ENCODE measurements at regions not wholly inside any gene's neighbourhood (a gene's known extent, or its start where the extent isn't known, plus 50 kb on each side); places are given as distances from the start of the nearest gene placed in this dataset.

DNA sequence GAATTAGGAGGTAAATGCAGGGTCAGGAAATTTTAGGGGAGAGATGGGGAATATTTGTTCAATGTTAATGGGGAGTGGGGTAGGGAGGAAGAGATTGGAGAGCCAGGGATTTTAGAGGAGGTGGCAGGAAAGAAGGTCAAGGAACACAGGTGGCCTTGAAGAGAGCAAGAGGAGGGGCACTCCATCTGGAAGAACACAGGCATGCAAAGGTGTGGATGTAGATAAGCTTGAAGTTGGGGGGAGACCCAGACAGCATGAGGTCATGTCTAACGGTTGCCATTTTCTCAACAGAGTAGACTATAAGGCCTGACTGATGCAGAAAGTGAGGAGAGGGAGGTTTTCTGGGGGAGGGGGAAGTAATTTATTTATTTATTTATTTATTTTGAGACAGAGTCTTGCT lies 77.5 kb downstream of the MAIP1 start:
- H3K4me3 ChIP-seq (ENCODE audit: low read depth, low read length): no peak overlapping the region
- TF ChIP-seq CTCF (IDR thresholded peaks at IDR 0.05; ENCODE audit: low read depth, low read length): no peak

DNA sequence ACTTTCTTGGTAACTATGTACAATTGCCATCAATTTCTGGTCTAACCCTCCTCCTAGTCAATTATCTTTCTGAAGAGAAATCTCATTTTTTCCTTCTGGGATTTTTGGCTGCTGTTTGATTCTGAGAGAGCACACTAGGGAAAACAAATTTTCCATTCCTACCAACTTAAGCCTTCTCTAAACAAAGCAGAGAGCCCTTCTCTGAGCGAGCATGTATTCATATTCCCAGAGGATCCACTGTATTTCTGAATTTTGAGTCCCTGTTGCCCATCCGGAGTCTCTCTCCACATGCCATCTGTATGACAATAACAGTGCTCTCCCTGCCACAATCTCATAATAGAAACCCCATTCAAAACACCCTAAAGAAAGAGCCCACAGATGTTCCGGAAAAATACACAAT lies 78.5 kb downstream of the MAIP1 start:
- no peak for TF ChIP-seq CTCF (IDR thresholded peaks at IDR 0.05; ENCODE audit: low read depth, low read length)
- H3K4me3 ChIP-seq (ENCODE audit: low read depth, low read length): no peak overlapping the region

DNA sequence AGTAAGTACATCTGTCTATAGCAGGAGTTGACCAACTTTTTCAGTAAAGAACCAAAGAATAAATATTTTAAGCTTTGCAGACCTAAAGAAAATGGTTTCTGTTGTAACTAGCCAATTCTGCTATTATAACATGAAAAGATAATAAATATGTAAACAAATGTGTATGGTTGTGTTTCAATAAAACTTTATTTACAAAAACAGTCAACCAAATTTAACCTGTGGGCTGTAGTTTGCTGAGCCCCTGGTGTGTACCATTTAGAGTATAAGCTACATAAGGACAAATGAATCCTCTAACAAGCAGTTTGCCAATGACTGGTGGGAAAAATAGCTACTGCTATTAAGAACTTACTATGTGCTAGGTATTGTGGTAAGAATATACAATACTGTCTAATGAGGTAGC lies 79.4 kb downstream of the MAIP1 start:
- H3K4me3 ChIP-seq (ENCODE audit: low read depth, low read length): no peak overlapping the region
- no peak for TF ChIP-seq CTCF (IDR thresholded peaks at IDR 0.05; ENCODE audit: low read depth, low read length)

DNA sequence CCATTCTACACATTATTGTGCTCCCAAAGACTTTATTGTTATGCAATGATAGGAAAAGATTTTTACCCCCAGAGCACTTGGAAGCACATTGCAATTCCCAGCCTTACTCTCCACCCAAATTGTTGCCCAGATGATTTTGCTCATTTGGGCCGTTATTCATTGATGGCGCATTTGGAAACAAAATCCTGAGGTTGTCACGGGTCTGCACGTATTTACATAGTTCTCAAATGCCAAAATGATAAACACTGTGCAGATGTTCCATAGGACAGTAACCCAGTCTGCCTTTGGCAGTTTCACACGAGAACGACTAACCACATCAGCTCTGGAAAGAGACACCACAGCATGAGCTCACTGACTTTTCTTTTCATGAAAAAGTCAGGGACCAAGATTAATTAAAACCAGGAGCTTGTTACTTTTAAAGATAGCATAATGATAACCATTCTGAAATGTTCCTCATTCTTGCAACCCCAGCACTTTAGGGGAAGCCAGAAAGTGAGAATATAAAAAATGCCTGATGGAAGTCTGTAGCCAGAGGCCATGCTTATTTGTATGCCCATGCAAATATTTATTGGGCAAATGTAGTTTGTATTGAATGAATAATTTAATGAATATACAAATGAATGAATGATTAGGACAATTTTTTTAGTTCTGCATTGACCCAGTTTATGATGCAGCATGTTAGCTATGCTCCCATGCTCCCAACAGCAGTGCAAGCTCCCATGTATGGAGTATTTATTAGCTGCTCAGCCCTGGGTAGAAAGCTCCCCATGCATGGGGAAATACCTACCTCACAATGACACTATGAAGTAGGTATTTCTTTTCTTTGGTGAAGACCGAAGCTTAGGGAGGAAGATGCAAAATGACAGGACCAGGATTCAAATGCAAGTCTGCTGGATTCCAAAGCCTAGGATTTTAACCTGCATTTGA lies 84.6 kb downstream of the MAIP1 start:
- no peak for TF ChIP-seq CTCF (IDR thresholded peaks at IDR 0.05; ENCODE audit: low read depth, low read length)

DNA sequence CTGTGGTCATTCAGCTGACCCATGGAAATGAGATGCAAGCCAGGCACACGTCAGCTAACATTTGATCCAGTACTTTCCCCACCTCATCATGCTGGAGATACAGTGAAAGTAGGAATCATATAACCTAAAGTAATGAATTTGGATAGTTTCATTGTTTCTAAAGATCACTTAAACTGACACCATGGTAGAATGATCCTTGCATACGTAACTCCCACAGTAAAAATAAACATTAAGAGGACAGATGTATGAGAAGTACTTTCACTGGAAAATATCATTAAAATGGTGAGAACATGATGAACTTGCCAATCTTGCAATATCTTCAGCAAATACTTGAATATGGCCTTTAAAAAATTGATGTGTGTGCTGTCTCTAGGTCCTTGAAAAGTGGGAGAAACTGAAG lies 85.4 kb downstream of the MAIP1 start:
- H3K4me3 ChIP-seq (ENCODE audit: low read depth, low read length): no peak overlapping the region

More for the DNA sequence above, 84.6 kb downstream of the MAIP1 start:
- no peak overlapping the region for H3K4me3 ChIP-seq (ENCODE audit: low read depth, low read length)

DNA sequence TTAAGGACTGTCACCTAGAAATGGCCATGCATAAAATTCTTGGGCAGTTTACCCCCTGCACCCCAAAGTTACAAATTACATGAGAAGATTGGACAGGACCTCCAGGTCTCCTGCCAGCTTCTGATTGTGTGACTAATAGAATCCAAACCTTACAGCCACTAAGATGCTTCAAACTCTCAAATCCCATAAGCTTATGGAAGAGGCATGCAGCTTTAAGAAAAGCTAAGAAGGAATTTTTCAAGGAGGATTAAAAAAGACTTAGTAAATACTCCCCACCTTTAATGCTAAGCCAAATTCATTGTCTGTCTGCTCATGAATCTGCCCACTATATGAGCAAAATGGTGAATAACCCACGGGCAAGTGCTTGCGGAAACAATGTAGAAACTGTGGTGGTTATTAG lies 86.3 kb downstream of the MAIP1 start:
- H3K4me3 ChIP-seq (ENCODE audit: low read depth, low read length): no peak overlapping the region
- no peak for TF ChIP-seq CTCF (IDR thresholded peaks at IDR 0.05; ENCODE audit: low read depth, low read length)

More for the DNA sequence above, 85.4 kb downstream of the MAIP1 start:
- TF ChIP-seq CTCF (IDR thresholded peaks at IDR 0.05; ENCODE audit: low read depth, low read length): no peak

GRCh38 chr2:200042102-200042735 lies 86.8 kb downstream of the MAIP1 start:
- no peak for TF ChIP-seq CTCF (IDR thresholded peaks at IDR 0.05; ENCODE audit: low read depth, low read length)
- no peak overlapping the region for H3K4me3 ChIP-seq (ENCODE audit: low read depth, low read length)
